ENCODE measurements at regions not wholly inside any gene's neighbourhood (a gene's known extent, or its start where the extent isn't known, plus 50 kb on each side); places are given as distances from the start of the nearest gene placed in this dataset.

- no peak for DNase-seq (ENCODE audit: low read depth)
These were observed 94.4 kb downstream of the NCR2 start for GRCh38 chr6:41429506-41430504.

DNA sequence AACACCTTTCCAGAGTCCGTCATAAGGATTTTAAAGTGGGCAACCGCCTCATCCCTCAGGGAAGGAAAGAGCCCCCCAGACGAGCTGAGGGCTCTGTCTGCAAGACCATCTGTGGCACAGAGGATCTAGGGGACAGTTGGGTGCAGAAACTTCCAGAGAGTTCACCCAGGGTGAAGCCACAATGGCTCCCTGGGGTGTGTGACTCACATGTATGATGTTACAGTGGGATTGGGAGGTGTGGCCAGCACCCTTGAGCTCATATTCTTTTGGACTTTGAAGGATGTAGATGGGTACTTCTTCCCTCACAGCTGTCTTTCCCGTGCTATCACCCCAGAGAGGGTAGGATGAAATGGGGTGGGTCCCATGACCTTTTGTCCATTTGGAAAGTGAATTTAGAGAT is 95.5 kb downstream of the NCR2 start:
- no peak for DNase-seq (ENCODE audit: low read depth)

DNA sequence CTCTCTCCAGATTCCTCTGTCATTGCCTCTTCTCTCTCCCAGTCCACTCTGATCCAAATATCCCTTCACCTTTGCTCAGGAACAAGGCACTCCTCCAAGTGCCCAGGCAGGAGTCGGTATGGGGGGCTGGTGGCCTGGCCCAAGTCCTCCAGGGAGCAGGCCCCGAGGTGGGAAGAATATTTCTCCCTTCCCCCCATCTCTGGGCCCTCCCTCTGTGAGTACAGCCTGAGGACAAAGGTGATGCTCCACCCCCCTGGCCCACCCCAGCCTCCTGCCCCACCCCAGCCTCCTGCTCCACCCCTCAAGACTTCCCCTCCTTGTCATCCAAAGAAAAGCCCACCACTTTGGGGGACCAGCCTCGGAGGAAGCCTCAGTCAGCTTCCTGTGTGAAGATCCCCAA is 96.9 kb downstream of the NCR2 start:
- DNase-seq (ENCODE audit: low read depth): no peak

GRCh38 chr6:41434803-41435481 is 99.5 kb downstream of the NCR2 start:
- DNase-seq (ENCODE audit: low read depth): no peak

DNA sequence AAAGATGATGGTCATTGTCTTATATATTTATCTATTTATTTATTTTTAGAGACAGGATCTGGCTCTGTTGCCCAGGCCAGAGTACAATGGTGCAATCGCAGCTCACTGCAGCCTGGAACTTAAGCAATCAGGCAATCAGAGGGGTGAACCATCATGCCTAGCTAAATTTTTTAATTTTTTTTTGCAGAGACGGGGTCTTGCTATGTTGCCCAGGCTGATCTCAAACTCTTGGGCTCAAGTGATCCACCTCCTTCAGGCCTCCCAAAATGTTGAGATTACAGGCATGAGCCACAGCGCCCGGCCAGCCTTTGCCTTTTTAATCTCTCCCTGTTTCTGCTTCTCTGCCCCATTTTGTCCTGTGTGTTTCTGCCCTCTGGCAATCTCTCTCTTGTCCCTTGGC is 102.2 kb downstream of the NCR2 start:
- no peak for DNase-seq (ENCODE audit: low read depth)

DNA sequence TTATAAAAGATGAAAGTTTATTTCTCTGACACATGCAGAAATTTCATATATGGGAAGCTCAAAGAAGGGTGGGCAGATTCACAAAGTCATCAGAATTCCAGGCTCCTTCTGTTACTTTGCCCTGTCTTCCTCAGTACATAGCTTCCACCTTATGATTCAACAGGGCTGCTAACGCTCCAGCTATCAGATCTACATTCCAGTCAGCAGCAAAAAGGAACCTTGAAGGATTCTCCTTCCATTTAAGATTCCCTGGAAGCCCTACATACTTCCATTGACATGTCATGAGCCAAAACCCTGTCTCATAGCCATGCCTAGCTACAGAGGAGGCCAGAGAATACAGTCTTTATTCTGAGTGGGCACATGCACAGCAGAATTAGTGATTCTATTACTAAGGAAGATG is 103.3 kb downstream of the NCR2 start:
- DNase-seq (ENCODE audit: low read depth): no peak

DNA sequence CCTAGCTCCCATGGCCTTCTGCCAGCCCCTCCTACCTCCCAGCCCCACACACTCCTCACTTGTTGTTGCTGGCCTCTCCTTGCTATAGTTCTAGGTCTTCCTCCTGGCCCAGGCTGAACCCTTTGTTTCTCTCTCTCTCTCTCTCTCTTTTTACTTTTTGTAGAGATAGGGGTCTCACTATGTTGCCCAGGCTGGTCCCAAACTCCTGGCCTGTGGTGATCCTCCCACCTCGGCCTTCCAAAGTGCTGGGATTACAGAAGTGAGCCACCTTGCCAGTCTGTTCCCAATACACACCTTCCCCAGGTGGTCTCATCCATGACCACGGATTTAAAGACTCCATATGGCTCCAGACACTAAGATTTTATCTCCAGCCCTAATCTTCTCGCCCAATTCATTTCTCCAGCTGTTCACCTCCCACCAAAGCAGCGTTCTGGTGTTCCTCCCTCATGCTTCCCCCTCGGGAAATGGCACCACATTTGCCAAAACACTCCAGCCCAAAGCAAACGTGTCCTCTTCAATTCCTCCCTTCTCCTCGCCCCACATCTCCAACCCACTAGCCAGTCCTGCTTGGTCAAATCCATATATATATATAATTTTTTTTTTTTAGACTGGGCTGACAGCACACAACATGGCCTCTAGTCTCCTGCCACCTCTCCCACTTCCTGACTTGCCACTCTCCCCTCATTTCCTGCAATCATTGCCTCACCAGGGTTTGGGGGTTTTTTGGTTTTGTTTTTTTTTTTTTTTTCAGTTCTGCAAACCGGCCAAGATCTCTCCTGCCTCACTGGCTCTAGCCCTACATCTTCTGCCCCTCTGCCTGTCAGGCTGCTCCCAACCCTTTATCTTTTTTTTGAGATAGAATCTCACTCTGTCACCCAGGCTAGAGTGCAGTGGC is 104.4 kb downstream of the NCR2 start:
- no peak for DNase-seq (ENCODE audit: low read depth)

- DNase-seq (ENCODE audit: low read depth): no peak
These were observed 105.2 kb upstream of the FOXP4 start for GRCh38 chr6:41440958-41441357.

DNA sequence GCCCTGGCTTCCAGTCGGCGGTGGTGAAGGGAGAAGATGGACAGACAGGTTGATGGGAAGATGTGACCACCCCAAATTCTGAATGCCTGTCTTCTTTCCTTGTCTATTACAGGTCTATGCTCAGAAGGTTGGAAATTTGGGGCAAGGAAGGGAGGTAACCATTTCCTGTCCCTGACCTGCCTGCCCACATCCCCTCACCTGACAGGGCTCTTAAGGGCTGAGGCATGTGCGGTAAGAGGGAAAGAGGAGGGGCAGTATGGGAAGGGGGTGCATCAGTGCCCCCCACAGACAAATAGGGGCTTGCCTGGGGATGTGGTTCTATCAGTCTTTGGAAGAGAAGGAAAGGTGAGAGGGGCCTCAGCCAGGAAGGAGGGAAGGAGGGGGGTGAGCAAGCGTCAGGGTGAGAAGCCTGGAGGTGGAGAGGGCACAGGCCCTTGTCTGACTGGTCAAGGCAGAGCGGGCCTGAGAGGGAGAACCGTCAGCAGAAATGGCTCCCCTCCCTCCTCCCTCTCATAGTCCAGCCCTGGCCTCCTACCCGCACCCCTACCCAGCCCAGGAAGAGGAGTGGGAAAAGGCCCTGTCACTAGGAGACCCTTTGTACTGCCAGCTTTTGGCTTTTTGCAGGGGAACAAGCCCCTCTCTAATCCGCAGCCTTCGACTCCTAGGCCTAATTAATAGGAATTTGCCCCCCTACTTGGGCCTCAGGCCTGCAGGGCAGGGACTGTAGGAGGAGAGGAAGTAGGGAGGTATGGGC is 104.4 kb upstream of the FOXP4 start:
- no peak for DNase-seq (ENCODE audit: low read depth)

GRCh38 chr6:41442352-41442672 is 103.9 kb upstream of the FOXP4 start:
- no peak for DNase-seq (ENCODE audit: low read depth)

DNA sequence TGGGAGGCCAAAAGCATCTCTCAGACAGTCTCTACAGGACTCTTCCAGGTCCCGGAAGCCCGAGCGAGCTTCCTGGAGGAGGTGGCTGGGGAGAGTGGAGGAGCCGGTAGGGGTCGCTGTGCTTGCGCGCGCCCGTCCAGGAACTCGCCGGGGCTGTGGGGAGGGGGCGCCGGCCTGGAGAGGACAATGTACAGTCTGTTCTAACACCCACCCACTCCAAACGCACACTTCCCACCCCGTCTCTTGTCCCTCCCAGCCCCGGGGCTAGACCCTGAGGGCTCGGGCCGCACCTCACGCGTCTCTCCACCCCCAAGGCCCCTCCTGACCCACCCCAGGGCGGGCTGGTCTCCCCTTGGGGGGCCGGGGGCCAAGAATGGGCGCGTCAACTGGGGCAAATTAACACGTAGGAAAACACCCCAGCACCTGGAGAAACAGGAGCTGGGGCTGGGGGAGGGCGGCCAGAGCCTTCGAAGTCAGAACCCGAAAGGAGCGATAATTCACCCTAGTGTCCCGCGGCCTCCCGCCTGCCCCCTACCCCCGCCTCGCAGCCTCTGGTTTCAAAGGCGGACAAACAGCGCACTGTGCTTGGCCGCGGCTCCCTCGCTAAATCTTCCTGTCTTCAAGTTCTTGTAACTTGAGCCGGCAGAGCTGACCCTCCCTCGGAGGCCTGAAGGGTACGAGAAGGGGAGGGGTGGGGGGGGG is 103.2 kb upstream of the FOXP4 start:
- no peak for DNase-seq (ENCODE audit: low read depth)

DNA sequence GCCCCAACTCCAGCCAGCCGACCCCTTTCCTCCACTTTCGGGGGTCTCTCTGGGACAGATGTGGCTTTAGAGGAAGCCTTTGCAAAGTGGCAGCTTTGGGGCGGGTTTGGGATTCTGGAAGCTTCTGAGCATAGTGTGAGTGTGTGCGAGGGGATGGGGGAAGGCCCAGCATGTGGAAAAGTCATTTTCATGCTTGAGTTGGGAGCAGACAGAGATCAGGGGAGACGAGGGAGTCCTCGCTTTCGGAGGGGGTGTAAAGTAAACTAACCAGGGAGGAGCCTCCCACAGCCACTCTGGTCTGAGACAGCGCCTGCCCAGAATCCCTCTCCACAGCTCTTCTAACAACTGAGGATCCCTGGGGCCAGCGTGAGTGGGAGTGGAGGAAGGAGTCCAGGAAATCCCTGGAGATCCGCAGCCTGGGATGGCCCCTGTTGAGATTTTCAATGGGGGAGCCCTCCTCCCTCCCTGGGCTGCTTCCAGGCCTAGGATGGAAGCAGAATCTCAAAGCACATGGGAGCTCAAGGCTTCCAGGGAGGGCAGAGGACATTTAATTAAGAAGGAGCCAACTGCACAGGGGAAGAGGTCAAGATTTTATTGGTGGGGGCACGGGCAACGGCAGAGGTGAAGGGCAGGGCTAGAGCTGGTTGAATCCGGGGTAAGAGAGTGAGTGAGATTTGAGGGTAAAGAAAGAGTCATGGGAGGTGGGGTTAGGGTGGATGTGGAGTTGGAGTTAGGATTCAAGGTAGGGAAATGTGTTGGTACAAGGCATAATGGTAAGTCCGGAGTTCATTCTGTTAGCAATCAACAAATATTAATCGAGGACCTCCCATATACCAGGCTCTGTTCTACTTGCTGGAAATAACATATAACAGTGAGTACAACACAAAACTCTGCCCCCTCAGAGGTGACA is 102.3 kb upstream of the FOXP4 start:
- no peak for DNase-seq (ENCODE audit: low read depth)

- no peak for DNase-seq (ENCODE audit: low read depth)
These were observed 100.9 kb upstream of the FOXP4 start for GRCh38 chr6:41445261-41445660.

DNA sequence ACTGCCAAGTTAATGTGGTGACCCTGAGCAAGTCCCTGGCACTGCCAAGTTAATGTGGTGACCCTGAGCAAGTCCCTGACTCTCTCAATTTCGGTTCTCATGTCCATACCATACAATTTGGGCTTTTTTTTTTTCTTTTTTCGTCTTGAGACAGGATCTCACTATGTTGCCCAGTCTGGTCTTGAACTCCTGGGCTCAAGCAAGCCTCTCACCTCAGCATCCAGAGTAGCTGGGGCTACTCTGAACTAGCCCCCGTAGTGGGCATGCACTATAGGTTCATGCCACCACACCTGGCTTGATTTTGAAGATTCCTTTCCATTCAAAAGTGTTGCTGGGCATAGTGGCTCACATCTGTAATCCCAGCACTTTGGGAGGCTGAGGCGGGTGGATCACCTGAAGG is 100.0 kb upstream of the FOXP4 start:
- no peak for DNase-seq (ENCODE audit: low read depth)

GRCh38 chr6:41446907-41447545 is 99.2 kb upstream of the FOXP4 start:
- no peak for DNase-seq (ENCODE audit: low read depth)

- DNase-seq (ENCODE audit: low read depth): no peak
These were observed 97.9 kb upstream of the FOXP4 start for GRCh38 chr6:41448256-41448655.

DNA sequence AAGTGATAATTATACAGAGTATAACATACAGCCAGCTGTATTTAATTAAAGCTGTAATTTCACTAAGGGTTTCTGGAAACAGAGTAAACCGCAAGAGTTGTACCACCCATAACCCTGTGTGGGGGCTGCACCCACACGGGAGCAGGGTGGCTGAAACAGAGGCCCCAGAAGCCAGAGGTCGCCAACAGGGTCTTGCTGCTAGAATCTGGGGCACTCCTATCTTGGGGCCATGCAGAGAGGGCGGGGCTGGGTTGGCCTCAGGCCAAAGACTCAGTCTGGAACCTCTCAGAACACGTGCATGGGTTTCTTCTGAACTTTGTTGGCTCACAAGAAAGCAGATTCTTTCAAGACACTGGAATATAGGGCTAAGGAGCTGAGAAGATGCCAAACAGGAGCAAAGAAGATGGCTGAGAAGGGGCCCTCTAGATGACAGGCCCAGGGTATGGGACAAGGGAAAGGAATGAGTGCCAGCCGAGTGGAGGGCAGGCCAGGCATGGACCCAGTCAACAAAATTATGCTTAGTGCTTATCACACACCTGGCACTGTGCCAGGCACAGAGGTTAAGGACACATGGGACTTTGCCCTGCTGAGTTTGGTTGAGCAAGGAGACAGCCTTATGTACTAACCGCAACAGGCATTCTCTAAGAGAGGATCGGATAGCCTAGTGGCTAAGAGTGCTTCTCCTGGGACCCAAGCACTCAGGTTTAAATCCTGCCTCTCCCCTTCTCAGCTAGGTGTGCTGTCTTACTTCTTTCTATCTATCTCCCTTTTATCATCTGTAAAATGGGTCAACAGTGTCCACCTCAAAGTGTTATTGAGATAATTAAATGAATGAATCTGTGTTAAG is 96.6 kb upstream of the FOXP4 start:
- DNase-seq (ENCODE audit: low read depth): no peak

DNA sequence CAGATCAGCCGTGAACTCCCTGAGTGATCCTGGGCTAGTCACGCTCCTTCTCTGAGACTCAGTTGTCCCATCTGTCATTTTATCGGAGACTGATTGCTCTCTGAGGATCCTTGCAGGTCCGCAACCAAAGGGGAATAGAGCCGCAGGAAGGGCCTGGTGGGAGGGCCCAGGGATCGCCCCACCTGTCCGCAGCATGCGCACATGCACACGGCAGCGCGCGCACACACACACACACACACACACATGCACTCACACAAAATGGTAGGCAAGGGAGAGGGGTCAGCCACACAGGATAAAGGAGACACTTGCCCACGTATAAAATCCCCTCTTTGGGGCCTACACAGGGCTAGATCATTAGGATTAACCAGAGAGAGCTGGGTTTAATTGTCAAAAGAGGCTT is 95.6 kb upstream of the FOXP4 start:
- DNase-seq (ENCODE audit: low read depth): no peak

DNA sequence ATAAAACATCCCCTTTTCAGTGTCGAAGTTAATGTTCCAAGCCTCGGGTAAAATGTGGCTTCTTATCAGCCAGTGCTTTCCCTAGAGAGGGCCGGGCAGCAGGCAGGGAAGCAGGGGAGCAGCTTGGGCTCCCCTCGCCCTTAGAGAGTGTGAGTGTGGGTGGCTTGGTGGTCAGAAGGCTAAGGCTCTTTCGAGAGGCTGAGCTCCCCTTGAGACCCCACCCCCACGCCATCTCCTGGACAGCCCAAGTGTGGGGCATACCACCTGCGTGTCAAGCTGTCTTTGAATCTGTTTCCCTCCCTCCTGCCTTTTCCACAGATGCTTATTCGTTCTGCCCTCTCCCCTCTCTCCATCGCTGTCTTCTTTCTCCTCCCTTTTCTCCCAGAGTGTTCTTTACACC is 95.1 kb upstream of the FOXP4 start:
- DNase-seq (ENCODE audit: low read depth): no peak
